ENCODE measurements at regions not wholly inside any gene's neighbourhood (a gene's known extent, or its start where the extent isn't known, plus 50 kb on each side); places are given as distances from the start of the nearest gene placed in this dataset.

GRCh38 chr2:212863185-212863588 lies 288.2 kb downstream of the IKZF2 start:
- peaks cover 0 to 66% of the 10 kb centered on the region in 2 donors for H3K9me3 ChIP-seq
- H3K27me3 ChIP-seq = no peaks in the 10 kb centered on the region
- intact Hi-C loops (cut with DNase I) = no loop called here
- DNase-seq (peak in 1 of 4 donors; percentile 1), ATAC-seq (no peak)
- no peaks in the 10 kb centered on the region for H3K36me3 ChIP-seq
- no peak overlapping the region for H3K27ac ChIP-seq
- H3K4me3 ChIP-seq = no peak overlapping the region
- H3K4me1 ChIP-seq = no peaks in the 10 kb centered on the region
- TF ChIP-seq CTCF (IDR thresholded peaks at IDR 0.05) = no peak

GRCh38 chr2:212858496-212858895 lies 292.9 kb downstream of the IKZF2 start:
- no peak overlapping the region for H3K4me3 ChIP-seq
- no peak overlapping the region for H3K27ac ChIP-seq
- no peaks in the 10 kb centered on the region for H3K36me3 ChIP-seq
- no peak for TF ChIP-seq CTCF (IDR thresholded peaks at IDR 0.05)
- H3K27me3 ChIP-seq = no peaks in the 10 kb centered on the region
- ATAC-seq (no peak), DNase-seq (no peak)
- intact Hi-C loops (cut with DNase I) = no loop called here
- H3K9me3 ChIP-seq = peaks cover 0 to 33% of the 10 kb centered on the region in 2 donors
- H3K4me1 ChIP-seq = no peaks in the 10 kb centered on the region

DNA sequence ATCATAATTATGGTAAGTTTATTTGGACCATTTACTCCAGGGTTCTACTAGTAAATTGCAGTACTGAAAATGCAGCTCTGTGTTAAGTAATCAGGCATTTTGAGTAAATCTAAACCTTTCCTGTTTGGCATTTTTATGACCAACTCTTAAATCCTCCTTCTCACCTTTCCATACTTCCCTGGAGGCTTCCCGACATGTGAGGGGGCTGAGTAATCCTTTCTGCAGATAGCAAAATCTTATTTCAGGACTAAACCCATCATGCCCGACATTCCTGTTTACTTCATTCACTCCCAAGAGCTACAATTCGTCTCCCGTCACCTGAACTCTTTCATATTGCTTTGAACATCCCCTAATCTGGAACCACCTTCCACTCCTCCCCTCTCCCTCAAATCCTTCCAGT lies 296.6 kb downstream of the IKZF2 start:
- ATAC-seq (no peak), DNase-seq (no peak)
- no peak for TF ChIP-seq CTCF (IDR thresholded peaks at IDR 0.05)
- Histone ChIP-seq H3K27ac (no peak overlapping the region), H3K27me3 (no peaks in the 10 kb centered on the region), H3K9me3 (peaks cover 0 to 6% of the 10 kb centered on the region in 2 donors), H3K36me3 (no peaks in the 10 kb centered on the region), H3K4me1 (no peaks in the 10 kb centered on the region), H3K4me3 (no peak overlapping the region)
- intact Hi-C loops (cut with DNase I) = no loop called here

DNA sequence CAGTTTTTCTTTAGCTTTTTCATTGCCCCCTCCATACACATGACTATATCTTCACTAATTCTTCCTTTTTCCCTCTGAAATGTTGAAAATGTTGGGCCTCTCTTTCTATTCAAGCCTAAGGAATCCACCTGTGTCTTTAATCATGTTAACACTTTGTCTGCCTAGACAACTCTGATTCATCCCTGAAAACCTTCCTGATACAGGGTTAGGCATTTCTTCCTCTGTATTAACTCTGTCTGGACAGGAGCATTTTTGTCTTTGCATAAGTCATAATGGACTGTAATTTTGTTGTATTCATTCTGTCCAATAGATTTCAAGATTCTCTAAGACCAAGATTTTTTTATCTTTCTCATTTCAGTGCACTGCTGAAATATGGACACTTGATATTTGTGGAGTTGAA lies 297.3 kb downstream of the IKZF2 start:
- DNase-seq (no peak), ATAC-seq (no peak)
- Histone ChIP-seq H3K9me3 (peaks cover 0 to 6% of the 10 kb centered on the region in 2 donors), H3K27ac (no peak overlapping the region), H3K36me3 (no peaks in the 10 kb centered on the region), H3K4me1 (no peaks in the 10 kb centered on the region), H3K27me3 (no peaks in the 10 kb centered on the region), H3K4me3 (no peak overlapping the region)
- intact Hi-C loops (cut with DNase I) = no loop called here
- no peak for TF ChIP-seq CTCF (IDR thresholded peaks at IDR 0.05)

- intact Hi-C loops (cut with DNase I) = no loop called here
- TF ChIP-seq CTCF (IDR thresholded peaks at IDR 0.05) = no peak
- no peak for ATAC-seq
These were observed 305.5 kb downstream of the IKZF2 start for GRCh38 chr2:212845941-212846340.

More at GRCh38 chr2:212845941-212846340, 305.5 kb downstream of the IKZF2 start:
- no peaks in the 10 kb centered on the region for H3K9me3 ChIP-seq
- H3K4me3 ChIP-seq = no peak overlapping the region
- H3K27me3 ChIP-seq = no peaks in the 10 kb centered on the region
- H3K36me3 ChIP-seq = no peaks in the 10 kb centered on the region
- no peak for DNase-seq
- no peaks in the 10 kb centered on the region for H3K4me1 ChIP-seq
- no peak overlapping the region for H3K27ac ChIP-seq
